Glutamatergic neuron (in vitro differentiated cells): ENCODE measurements at regions not wholly inside any gene's neighbourhood (a gene's known extent, or its start where the extent isn't known, plus 50 kb on each side); places are given as distances from the start of the nearest gene placed in this dataset.

ENCODE experiments used
- DNase-seq: peaks from one replicate; pipeline ENCODE4 v3.0.0; 2022
- H3K27ac Mint-ChIP-seq: one replicate; pipeline ENCODE4 v1.8.0; 2020; ENCODE audit warnings: mild to moderate bottlenecking, mixed read lengths, inconsistent platforms; ENCODE audit not compliant: unreplicated experiment
- H3K27me3 Mint-ChIP-seq: one replicate; pipeline ENCODE4 v1.8.0; 2020; ENCODE audit warnings: mild to moderate bottlenecking, moderate library complexity, mixed read lengths, inconsistent platforms; ENCODE audit not compliant: unreplicated experiment
- H3K36me3 Mint-ChIP-seq: one replicate; pipeline ENCODE4 v1.8.0; 2020; ENCODE audit warnings: mild to moderate bottlenecking, mixed read lengths, inconsistent platforms; ENCODE audit not compliant: unreplicated experiment
- H3K4me1 Mint-ChIP-seq: one replicate; pipeline ENCODE4 v1.8.0; 2020; ENCODE audit warnings: mild to moderate bottlenecking, low read depth, mixed read lengths, inconsistent platforms; ENCODE audit not compliant: unreplicated experiment
- H3K4me3 Mint-ChIP-seq: one replicate; pipeline ENCODE4 v1.8.0; 2020; ENCODE audit warnings: mild to moderate bottlenecking, mixed read lengths, inconsistent platforms; ENCODE audit not compliant: unreplicated experiment
- H3K9me3 Mint-ChIP-seq: one replicate; pipeline ENCODE4 v1.8.0; 2020; ENCODE audit warnings: mild to moderate bottlenecking, moderate library complexity, mixed read lengths, inconsistent platforms; ENCODE audit not compliant: unreplicated experiment
- CTCF ChIP-seq: fragments of 200-600 bp; sonication (generic); IDR thresholded peaks from one replicate; pipeline ENCODE4 v1.5.0; 2021; ENCODE audit not compliant: partially characterized antibody, unreplicated experiment

- DNase-seq = no peak
- H3K9me3 Mint-ChIP-seq = peaks cover 3% of the 10 kb centered on the region
- no peak overlapping the region for H3K4me3 Mint-ChIP-seq
- peaks cover 5% of the 10 kb centered on the region for H3K27me3 Mint-ChIP-seq
- no peak overlapping the region for H3K27ac Mint-ChIP-seq
- H3K4me1 Mint-ChIP-seq = no peaks in the 10 kb centered on the region
- no peaks in the 10 kb centered on the region for H3K36me3 Mint-ChIP-seq
- no peak for TF ChIP-seq CTCF
These were observed 105.5 kb upstream of the GLI2 start for GRCh38 chr2:120630031-120630701.

GRCh38 chr2:120631236-120631635, 104.4 kb upstream of the GLI2 start:
- H3K4me1 Mint-ChIP-seq = no peaks in the 10 kb centered on the region
- no peak overlapping the region for H3K4me3 Mint-ChIP-seq
- peaks cover 2% of the 10 kb centered on the region for H3K27me3 Mint-ChIP-seq
- H3K9me3 Mint-ChIP-seq = peaks cover 3% of the 10 kb centered on the region
- H3K36me3 Mint-ChIP-seq = no peaks in the 10 kb centered on the region
- no peak for TF ChIP-seq CTCF
- DNase-seq = no peak
- no peak overlapping the region for H3K27ac Mint-ChIP-seq

- Mint-ChIP-seq H3K36me3 (no peaks in the 10 kb centered on the region), H3K27me3 (no peaks in the 10 kb centered on the region), H3K27ac (no peak overlapping the region), H3K9me3 (peaks cover 3% of the 10 kb centered on the region), H3K4me1 (no peaks in the 10 kb centered on the region), H3K4me3 (no peak overlapping the region)
- DNase-seq = no peak
- TF ChIP-seq CTCF = no peak
These were observed 103.9 kb upstream of the GLI2 start for GRCh38 chr2:120631724-120632123.

- no peaks in the 10 kb centered on the region for H3K36me3 Mint-ChIP-seq
- H3K27me3 Mint-ChIP-seq = no peaks in the 10 kb centered on the region
- no peak for TF ChIP-seq CTCF
- DNase-seq = no peak
- no peaks in the 10 kb centered on the region for H3K4me1 Mint-ChIP-seq
- no peak overlapping the region for H3K27ac Mint-ChIP-seq
- no peak overlapping the region for H3K4me3 Mint-ChIP-seq
- peaks cover 3% of the 10 kb centered on the region for H3K9me3 Mint-ChIP-seq
These were observed 102.6 kb upstream of the GLI2 start for GRCh38 chr2:120632796-120633646.

GRCh38 chr2:120634533-120634932, 101.1 kb upstream of the GLI2 start:
- no peak for DNase-seq

More at GRCh38 chr2:120634533-120634932, 101.1 kb upstream of the GLI2 start:
- H3K4me1 Mint-ChIP-seq = no peaks in the 10 kb centered on the region
- peaks cover 3% of the 10 kb centered on the region for H3K9me3 Mint-ChIP-seq
- H3K27me3 Mint-ChIP-seq = peaks cover 3% of the 10 kb centered on the region
- H3K4me3 Mint-ChIP-seq = no peak overlapping the region
- no peaks in the 10 kb centered on the region for H3K36me3 Mint-ChIP-seq
- TF ChIP-seq CTCF = no peak
- H3K27ac Mint-ChIP-seq = no peak overlapping the region
